ENCODE measurements at regions not wholly inside any gene's neighbourhood (a gene's known extent, or its start where the extent isn't known, plus 50 kb on each side); places are given as distances from the start of the nearest gene placed in this dataset.

DNA sequence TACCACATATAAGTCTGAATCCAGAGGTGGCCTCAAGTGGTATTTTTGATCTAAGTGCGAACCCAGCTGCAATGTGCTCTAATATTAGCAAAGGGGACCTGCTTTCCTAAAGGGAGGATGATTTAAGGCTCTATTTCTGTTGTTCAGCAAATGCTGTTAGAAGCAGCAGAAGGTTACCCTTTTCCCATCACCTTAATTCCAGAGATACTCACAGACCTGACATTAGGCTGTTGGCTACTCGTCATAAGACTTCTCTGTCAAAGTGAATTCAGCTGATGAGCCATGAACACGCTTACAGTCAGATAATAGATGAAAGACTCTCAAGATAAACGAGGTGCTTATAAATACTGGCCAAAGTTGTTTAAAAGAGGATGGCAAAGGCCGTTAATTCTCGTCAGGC lies 308.7 kb upstream of the DDHD1 start:
- DNase-seq = no peak
- TF ChIP-seq, protein P1, sequence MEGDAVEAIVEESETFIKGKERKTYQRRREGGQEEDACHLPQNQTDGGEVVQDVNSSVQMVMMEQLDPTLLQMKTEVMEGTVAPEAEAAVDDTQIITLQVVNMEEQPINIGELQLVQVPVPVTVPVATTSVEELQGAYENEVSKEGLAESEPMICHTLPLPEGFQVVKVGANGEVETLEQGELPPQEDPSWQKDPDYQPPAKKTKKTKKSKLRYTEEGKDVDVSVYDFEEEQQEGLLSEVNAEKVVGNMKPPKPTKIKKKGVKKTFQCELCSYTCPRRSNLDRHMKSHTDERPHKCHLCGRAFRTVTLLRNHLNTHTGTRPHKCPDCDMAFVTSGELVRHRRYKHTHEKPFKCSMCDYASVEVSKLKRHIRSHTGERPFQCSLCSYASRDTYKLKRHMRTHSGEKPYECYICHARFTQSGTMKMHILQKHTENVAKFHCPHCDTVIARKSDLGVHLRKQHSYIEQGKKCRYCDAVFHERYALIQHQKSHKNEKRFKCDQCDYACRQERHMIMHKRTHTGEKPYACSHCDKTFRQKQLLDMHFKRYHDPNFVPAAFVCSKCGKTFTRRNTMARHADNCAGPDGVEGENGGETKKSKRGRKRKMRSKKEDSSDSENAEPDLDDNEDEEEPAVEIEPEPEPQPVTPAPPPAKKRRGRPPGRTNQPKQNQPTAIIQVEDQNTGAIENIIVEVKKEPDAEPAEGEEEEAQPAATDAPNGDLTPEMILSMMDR (IDR thresholded peaks at IDR 0.05) = no peak
- H3K27ac Mint-ChIP-seq = no peak overlapping the region

DNA sequence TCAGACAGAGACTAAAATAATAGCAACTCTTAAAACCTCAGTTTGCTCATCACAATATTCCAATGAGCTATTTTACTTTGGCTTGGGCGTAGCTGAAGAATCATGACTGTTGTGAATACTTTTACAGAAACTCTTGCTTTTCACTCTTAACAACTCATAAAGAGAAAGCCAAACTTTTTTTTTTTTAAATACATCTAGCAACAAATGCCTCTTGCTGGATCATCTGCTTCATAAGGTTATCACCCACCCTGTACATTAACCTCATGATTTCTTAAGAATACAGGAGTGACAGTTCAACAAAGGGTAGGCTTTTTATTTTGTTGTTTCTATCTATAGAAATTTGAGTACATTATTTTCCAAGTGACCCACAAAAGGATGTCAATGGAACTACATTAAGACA lies 307.4 kb upstream of the DDHD1 start:
- TF ChIP-seq, protein P1 (IDR thresholded peaks at IDR 0.05) = no peak
- peaks cover 26% of the 10 kb centered on the region for H3K4me1 Mint-ChIP-seq (ENCODE audit: low read depth)
- H3K36me3 Mint-ChIP-seq (ENCODE audit: low read depth) = no peaks in the 10 kb centered on the region
- H3K27me3 Mint-ChIP-seq (ENCODE audit: insufficient read depth) = peaks cover 11% of the 10 kb centered on the region; the same call in 1 of the 2 replicates
- H3K9me3 Mint-ChIP-seq = no peaks in the 10 kb centered on the region
- H3K4me3 Mint-ChIP-seq = no peak overlapping the region
- no peak for DNase-seq
- H3K27ac Mint-ChIP-seq = no peak overlapping the region

More for the DNA sequence above, 308.7 kb upstream of the DDHD1 start:
- H3K4me1 Mint-ChIP-seq (ENCODE audit: low read depth) = peaks cover 26% of the 10 kb centered on the region
- H3K4me3 Mint-ChIP-seq = no peak overlapping the region
- H3K9me3 Mint-ChIP-seq = no peaks in the 10 kb centered on the region
- no peaks in the 10 kb centered on the region for H3K36me3 Mint-ChIP-seq (ENCODE audit: low read depth)
- peaks cover 11% of the 10 kb centered on the region; the same call in 1 of the 2 replicates for H3K27me3 Mint-ChIP-seq (ENCODE audit: insufficient read depth)

DNA sequence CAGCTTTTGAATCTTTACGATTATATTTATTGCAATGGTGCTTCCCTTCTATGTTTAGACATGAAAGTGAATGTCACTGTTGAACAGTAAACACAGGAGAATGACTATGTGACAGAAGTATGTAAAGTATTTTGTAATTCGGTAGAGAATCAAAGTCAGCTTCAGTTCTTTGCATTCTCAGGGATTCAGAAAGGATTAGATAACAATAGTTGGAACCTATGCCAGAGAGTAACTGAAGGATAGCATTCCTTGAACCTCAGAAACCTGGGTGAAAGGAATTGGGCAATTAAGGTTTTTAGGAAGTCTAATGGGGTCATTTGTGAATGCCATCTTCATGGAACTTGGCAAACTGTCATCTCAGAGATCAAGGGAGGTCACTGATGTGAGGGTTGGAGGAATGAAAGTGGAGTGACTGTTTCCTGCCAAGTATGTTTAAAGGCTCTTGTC lies 305.3 kb upstream of the DDHD1 start:
- Mint-ChIP-seq H3K9me3 (no peaks in the 10 kb centered on the region), H3K4me1 (ENCODE audit: low read depth) (peaks cover 26% of the 10 kb centered on the region)

DNA sequence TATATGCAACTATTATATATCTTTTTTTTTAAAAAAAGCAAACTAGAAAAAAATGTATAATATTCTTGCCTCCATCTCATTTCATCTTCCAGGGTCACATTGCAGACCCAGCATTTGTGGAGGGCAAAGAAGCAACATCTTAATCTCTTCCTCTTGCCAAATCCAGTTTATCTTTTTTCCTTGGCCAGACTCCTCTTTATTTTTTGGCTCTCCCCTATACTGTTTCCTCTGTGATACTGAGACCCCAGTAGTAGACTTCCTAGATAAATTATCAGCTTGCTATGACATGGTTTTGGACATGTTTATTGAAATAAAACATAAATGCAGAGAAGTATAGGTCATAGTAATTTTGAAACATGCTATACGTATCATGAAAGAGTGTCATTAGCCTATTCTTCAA lies 303.8 kb upstream of the DDHD1 start:
- no peaks in the 10 kb centered on the region for H3K9me3 Mint-ChIP-seq
- H3K4me3 Mint-ChIP-seq = no peak overlapping the region
- DNase-seq = no peak
- H3K4me1 Mint-ChIP-seq (ENCODE audit: low read depth) = peaks cover 26% of the 10 kb centered on the region
- no peak overlapping the region for H3K27ac Mint-ChIP-seq
- peaks cover 12% of the 10 kb centered on the region for H3K27me3 Mint-ChIP-seq (ENCODE audit: insufficient read depth)
- TF ChIP-seq, protein P1 (IDR thresholded peaks at IDR 0.05) = no peak
- H3K36me3 Mint-ChIP-seq (ENCODE audit: low read depth) = no peaks in the 10 kb centered on the region

More for the DNA sequence above, 305.3 kb upstream of the DDHD1 start:
- peaks cover 10% of the 10 kb centered on the region for H3K27me3 Mint-ChIP-seq (ENCODE audit: insufficient read depth)
- peak overlapping the region; percentile 22; the same call in 1 of the 2 replicates for H3K27ac Mint-ChIP-seq
- no peaks in the 10 kb centered on the region for H3K36me3 Mint-ChIP-seq (ENCODE audit: low read depth)
- DNase-seq = peak; percentile 61
- peak overlapping the region; percentile 38 for H3K4me3 Mint-ChIP-seq
- TF ChIP-seq, protein P1 (IDR thresholded peaks at IDR 0.05) = no peak

DNA sequence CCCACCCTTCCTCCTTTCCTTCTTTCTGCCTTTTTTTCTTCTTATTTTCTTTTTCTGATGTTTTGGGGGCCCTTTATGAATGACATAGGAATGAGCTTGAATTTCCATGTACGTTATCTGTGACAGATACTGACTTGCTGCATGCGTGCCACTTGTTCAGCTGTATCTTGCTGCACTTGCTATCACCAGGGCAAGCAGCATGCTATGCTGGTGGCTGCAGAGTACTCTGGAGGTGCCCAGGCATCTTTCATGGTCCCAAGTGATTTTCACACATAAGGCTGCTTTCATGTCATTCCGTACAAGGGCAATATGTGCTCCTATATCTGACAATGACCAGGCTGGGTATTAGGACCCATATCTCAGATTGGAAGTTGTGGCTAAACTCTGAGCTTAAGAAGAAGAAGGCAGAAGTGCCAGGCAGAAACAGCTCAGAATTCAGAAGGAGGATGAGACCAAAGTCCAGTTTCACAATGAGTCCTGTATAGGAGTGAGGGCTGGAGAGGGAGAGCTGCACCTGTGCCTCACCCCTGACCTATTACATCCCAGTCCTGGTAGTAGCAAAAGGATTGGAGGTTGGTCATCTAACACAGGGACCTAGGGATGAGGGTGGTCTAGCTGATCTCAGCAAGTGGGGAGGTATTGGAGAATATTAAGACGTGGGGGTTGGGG lies 299.0 kb upstream of the DDHD1 start:
- H3K36me3 Mint-ChIP-seq (ENCODE audit: low read depth) = no peaks in the 10 kb centered on the region
- peaks cover under 1% of the 10 kb centered on the region; the same call in 1 of the 2 replicates for H3K4me1 Mint-ChIP-seq (ENCODE audit: low read depth)
- no peak for DNase-seq
- H3K27me3 Mint-ChIP-seq (ENCODE audit: insufficient read depth) = peaks cover 15% of the 10 kb centered on the region
- TF ChIP-seq, protein P1 (IDR thresholded peaks at IDR 0.05) = no peak
- H3K4me3 Mint-ChIP-seq = no peak overlapping the region
- H3K27ac Mint-ChIP-seq = no peak overlapping the region
- no peaks in the 10 kb centered on the region; the same call in 1 of the 2 replicates for H3K9me3 Mint-ChIP-seq

All from HFFc6 (cell line).